Panc1 (cell line): ENCODE measurements at regions not wholly inside any gene's neighbourhood (a gene's known extent, or its start where the extent isn't known, plus 50 kb on each side); places are given as distances from the start of the nearest gene placed in this dataset.

Experiments
- ATAC-seq: fragments of 200-7000 bp; cut with Tn5 transposase; 2 replicates; pipeline ENCODE4 v1.9.1; 2020; ENCODE audit warnings: mild to moderate bottlenecking, moderate library complexity
- BruUV-seq: library from RNA; stranded (reverse); fragments of 400-500 nt; replicated peaks from 2 replicates; lab custom pipeline; 2021; lab: Mats Ljungman, UMichigan
- CTCF ChIA-PET: fragments of 300-600 bp; sonication (Branson Sonifier 250); formaldehyde crosslinking; loops from one replicate; lab custom pipeline; 2022; ENCODE audit warnings: antibody characterized with exemption; lab: Charles Lee
- POLR2A ChIA-PET: fragments of 300-600 bp; sonication (Branson Sonifier 250); formaldehyde crosslinking; loops from one replicate; lab custom pipeline; 2022; ENCODE audit warnings: antibody characterized with exemption; lab: Charles Lee
- DNase-seq: peaks from one replicate; pipeline ENCODE4 v3.0.0-alpha.2; 2010; ENCODE audit warnings: low read depth, low spot score
- H3K27ac ChIP-seq: 2 replicates; pipeline ENCODE4 v1.5.1; 2011; ENCODE audit warnings: mild to moderate bottlenecking, low read length, inconsistent platforms
- H3K27me3 ChIP-seq: fragments of 200-500 bp; sonication (Bioruptor generic); 2 replicates; pipeline ENCODE4 v1.6.0; 2014; ENCODE audit warnings: low read length, inconsistent platforms; ENCODE audit not compliant: control insufficient read depth, insufficient read depth
- H3K36me3 ChIP-seq: fragments of 200-500 bp; sonication (Bioruptor generic); 2 replicates; pipeline ENCODE4 v1.5.1; 2014; ENCODE audit warnings: inconsistent platforms, mild to moderate bottlenecking, low read length, moderate library complexity; ENCODE audit not compliant: control insufficient read depth, insufficient read depth
- H3K4me1 ChIP-seq: 2 replicates; pipeline ENCODE4 v1.5.1; 2011; ENCODE audit warnings: inconsistent platforms, mild to moderate bottlenecking, low read length, moderate library complexity; ENCODE audit not compliant: control insufficient read depth, insufficient read depth
- H3K4me3 ChIP-seq, 2 experiments: 2 replicates each; pipeline ENCODE4 v1.5.1; 2011 to 2012; ENCODE audit warnings: low read depth in 2 of 2, low read length in 2 of 2, mild to moderate bottlenecking in 2 of 2, inconsistent platforms in 1 of 2, moderate library complexity in 1 of 2
- H3K9me3 ChIP-seq: fragments of 200-500 bp; sonication (Bioruptor generic); 2 replicates; pipeline ENCODE4 v1.5.1; 2014; ENCODE audit warnings: low read depth, mild to moderate bottlenecking, inconsistent platforms, low read length, moderate library complexity; ENCODE audit not compliant: control insufficient read depth, insufficient read depth
- POLR2AphosphoS5 ChIP-seq: IDR thresholded peaks from 2 replicates; pipeline ENCODE4 v1.6.1; 2012; ENCODE audit warnings: mild to moderate bottlenecking, low read depth, low read length, moderate library complexity
- SIN3A ChIP-seq: IDR thresholded peaks from 2 replicates; pipeline ENCODE4 v1.6.1; 2012; ENCODE audit warnings: low read depth, mild to moderate bottlenecking, low read length, moderate library complexity, borderline replicate concordance; ENCODE audit not compliant: insufficient read depth
- TCF7L2 ChIP-seq: IDR thresholded peaks from 2 replicates; pipeline ENCODE4 v1.6.1; 2011; ENCODE audit warnings: mild to moderate bottlenecking, low read depth, low read length, inconsistent platforms
- in situ Hi-C: cut with HindIII; loops from 2 replicates; pipeline ENCODE4 v1.10.0; 2016; ENCODE audit warnings: low sequenced_read_pairs, low pct_unique_long_range_greater_than_20kb
- intact Hi-C: fragments of 100-400 bp; cut with micrococcal nuclease; formaldehyde crosslinking; loops from one replicate; pipeline ENCODE4 v1.10.0; 2022; ENCODE audit not compliant: unreplicated experiment
- TF ChIP-seq, protein P1 (sequence below): fragments of 450-650 bp; IDR thresholded peaks from 2 replicates; pipeline ENCODE4 v1.5.1; 2017; ENCODE audit warnings: mild to moderate bottlenecking
- TF ChIP-seq, protein P2 (sequence below), 2 experiments: IDR thresholded peaks; 2 replicates each; pipeline ENCODE4 v1.6.1; 2011 to 2012; ENCODE audit warnings: low read depth in 2 of 2, control low read depth in 1 of 2, low read length in 1 of 2, mild to moderate bottlenecking in 1 of 2, moderate library complexity in 1 of 2; ENCODE audit not compliant: insufficient read depth in 1 of 2

DNA sequence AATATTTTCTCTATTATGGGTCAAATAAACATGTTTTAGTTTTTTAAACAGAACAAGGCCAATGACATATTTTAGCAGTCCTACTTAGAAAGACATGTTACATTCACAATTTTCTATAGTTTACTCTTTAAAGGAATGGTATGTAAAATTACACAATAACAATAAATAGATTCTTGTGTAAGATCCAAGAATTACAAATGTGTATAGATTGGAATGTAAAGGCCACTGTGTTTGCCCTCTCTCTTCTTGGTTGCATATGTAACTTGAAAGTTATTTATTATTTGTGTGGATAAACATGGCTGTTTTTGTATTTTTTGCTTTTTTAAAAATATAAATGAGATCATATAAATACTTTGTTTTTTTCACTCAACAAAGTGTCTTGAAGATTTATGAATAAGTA is 979.3 kb upstream of the CELF2 start:
- CTCF ChIA-PET = no interaction called here
- DNase-seq = no peak
- no TSS peak for BruUV-seq

DNA sequence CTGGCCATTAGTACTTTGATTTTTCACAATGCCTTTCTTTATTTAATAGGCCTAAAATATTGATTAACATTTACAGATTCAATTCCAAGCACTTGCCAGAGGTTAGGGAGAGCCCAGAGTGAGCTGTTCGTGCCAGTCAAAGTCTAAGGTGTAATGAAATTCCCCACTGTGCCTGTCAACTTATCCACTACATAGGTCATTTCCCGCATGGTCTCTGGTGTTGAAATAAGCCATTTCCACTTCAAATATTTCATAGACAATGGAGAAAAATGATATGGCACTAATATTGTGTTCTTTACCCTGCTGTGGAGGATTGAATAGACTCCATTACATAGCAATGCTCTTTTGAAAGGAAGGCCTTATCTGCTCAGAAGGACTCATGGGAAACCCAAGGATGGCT is 978.1 kb upstream of the CELF2 start:
- no peak for TF ChIP-seq TCF7L2
- no peak for TF ChIP-seq SIN3A
- no peak for TF ChIP-seq POLR2AphosphoS5
- TF ChIP-seq, protein P1, sequence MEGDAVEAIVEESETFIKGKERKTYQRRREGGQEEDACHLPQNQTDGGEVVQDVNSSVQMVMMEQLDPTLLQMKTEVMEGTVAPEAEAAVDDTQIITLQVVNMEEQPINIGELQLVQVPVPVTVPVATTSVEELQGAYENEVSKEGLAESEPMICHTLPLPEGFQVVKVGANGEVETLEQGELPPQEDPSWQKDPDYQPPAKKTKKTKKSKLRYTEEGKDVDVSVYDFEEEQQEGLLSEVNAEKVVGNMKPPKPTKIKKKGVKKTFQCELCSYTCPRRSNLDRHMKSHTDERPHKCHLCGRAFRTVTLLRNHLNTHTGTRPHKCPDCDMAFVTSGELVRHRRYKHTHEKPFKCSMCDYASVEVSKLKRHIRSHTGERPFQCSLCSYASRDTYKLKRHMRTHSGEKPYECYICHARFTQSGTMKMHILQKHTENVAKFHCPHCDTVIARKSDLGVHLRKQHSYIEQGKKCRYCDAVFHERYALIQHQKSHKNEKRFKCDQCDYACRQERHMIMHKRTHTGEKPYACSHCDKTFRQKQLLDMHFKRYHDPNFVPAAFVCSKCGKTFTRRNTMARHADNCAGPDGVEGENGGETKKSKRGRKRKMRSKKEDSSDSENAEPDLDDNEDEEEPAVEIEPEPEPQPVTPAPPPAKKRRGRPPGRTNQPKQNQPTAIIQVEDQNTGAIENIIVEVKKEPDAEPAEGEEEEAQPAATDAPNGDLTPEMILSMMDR = no peak
- TF ChIP-seq, protein P2, sequence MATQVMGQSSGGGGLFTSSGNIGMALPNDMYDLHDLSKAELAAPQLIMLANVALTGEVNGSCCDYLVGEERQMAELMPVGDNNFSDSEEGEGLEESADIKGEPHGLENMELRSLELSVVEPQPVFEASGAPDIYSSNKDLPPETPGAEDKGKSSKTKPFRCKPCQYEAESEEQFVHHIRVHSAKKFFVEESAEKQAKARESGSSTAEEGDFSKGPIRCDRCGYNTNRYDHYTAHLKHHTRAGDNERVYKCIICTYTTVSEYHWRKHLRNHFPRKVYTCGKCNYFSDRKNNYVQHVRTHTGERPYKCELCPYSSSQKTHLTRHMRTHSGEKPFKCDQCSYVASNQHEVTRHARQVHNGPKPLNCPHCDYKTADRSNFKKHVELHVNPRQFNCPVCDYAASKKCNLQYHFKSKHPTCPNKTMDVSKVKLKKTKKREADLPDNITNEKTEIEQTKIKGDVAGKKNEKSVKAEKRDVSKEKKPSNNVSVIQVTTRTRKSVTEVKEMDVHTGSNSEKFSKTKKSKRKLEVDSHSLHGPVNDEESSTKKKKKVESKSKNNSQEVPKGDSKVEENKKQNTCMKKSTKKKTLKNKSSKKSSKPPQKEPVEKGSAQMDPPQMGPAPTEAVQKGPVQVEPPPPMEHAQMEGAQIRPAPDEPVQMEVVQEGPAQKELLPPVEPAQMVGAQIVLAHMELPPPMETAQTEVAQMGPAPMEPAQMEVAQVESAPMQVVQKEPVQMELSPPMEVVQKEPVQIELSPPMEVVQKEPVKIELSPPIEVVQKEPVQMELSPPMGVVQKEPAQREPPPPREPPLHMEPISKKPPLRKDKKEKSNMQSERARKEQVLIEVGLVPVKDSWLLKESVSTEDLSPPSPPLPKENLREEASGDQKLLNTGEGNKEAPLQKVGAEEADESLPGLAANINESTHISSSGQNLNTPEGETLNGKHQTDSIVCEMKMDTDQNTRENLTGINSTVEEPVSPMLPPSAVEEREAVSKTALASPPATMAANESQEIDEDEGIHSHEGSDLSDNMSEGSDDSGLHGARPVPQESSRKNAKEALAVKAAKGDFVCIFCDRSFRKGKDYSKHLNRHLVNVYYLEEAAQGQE (IDR thresholded peaks at IDR 0.05; ENCODE audit: insufficient read depth in 1 of 2, low read depth in 2 of 2, low read length in 1 of 2) = no peak
- Histone ChIP-seq H3K9me3 (no peaks in the 10 kb centered on the region), H3K36me3 (no peaks in the 10 kb centered on the region), H3K4me3 (no peak overlapping the region), H3K27me3 (no peaks in the 10 kb centered on the region), H3K4me1 (no peaks in the 10 kb centered on the region), H3K27ac (no peak overlapping the region)
- DNase-seq (no peak), ATAC-seq (no peak)
- POLR2A ChIA-PET = no interaction called here
- in situ Hi-C loops = no loop called here
- intact Hi-C loops = no loop called here
- BruUV-seq = no TSS peak
- CTCF ChIA-PET = no interaction called here

More for the DNA sequence above, 979.3 kb upstream of the CELF2 start:
- Histone ChIP-seq H3K4me1 (no peaks in the 10 kb centered on the region), H3K9me3 (no peaks in the 10 kb centered on the region), H3K36me3 (no peaks in the 10 kb centered on the region), H3K27ac (no peak overlapping the region), H3K27me3 (no peaks in the 10 kb centered on the region), H3K4me3 (no peak overlapping the region)
- in situ Hi-C loops (no loop called here), intact Hi-C loops (no loop called here)
- no peak for ATAC-seq
- TF ChIP-seq SIN3A (no peak), POLR2AphosphoS5 (no peak), TCF7L2 (no peak)
- TF ChIP-seq, protein P2 (IDR thresholded peaks at IDR 0.05; ENCODE audit: insufficient read depth in 1 of 2, low read depth in 2 of 2, low read length in 1 of 2) = no peak
- TF ChIP-seq, protein P1 = no peak
- POLR2A ChIA-PET = no interaction called here
